ENCODE measurements at regions not wholly inside any gene's neighbourhood (a gene's known extent, or its start where the extent isn't known, plus 50 kb on each side); places are given as distances from the start of the nearest gene placed in this dataset.

DNA sequence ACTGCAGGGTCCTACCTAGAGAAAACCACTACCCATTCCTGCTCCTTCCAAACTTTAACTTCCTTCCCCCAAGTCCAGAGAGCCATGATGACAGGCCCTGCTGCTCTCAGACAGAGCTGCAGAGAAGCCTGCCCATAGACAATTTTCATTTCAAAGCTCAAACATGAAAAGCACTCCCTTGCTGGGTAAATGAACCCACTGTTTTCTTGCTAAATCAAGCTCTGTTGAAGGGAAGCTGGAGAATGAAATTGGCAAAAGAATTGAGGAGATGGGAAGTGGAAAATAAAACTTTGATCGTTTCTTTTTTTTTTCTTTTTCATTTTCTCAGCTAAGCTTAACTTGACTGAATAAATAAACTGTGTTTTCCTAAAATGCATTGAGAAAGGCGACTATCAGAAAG, 331.1 kb upstream of the CPEB2 start:
- no peak for DNase-seq (ENCODE audit: low read depth, low spot score)

DNA sequence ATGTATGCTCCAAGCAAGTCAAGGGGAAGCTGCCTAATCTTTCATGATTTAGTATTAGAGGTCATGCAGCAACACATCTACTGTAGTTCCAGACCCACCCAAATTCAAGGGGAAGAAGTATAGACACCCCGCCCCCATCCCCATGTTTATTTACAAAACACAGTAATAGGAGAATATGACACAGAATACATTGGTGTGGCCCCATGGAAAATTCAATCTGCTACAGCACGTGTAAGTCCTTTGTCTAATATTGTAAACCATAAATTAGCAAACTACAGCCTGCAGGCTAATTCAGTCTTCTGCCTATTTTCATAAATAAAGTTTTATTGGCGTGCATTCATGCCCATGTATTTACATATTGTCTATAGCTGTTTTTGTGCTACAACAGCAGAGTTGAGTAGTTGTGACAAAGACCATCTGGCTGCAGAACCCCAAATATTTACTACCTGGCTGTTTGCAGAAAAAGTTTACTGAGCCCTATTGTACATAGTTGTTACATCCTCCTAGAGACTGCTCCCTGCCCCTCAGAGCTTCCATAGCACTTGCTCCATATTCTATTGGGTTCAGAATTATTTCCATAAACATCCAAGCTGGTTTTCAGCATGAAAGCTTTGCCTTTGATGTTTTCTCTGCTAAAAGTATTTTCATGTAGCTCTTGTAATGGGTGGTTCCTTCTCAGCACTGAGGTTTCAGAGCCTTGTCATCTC, 326.8 kb upstream of the CPEB2 start:
- no peak for DNase-seq (ENCODE audit: low read depth, low spot score)

DNA sequence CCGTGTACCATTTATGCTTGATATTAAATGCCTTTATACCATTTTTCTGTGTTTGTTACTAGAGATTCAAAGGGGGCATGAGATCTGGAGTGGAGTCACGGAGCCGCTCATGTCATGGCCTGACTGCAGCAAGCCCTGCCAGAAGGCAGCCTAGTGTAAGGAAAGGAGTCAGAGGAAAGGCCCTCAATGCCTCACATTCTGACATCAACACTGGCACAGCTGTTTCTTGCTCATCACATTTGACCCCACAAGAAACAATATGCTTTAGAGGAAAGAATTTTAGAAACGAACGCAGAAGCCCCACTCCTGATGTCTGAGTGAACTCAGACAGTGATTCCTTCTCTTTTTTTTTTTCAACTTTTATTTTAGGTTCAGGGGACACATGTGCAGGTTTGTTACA, 322.4 kb upstream of the CPEB2 start:
- DNase-seq (ENCODE audit: low read depth, low spot score): no peak

DNA sequence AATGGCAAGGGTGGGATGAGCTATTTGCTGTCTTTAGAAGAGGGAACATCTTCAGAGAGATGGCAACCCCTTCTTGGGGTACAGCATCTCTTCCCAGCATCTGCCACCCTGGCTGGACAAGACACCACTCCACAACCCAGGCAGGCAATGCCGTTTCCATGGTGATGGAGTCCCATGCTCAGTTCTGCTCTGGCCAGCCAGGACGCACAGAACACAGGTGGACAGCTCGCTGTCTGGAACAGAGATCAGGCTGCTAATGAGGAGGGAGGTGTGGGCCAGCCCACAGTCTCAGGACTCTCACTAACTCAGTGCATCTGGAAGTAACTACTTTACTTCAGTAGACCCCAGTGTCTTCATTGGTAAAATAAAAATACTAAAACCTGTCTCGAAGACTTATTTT, 321.0 kb upstream of the CPEB2 start:
- no peak for DNase-seq (ENCODE audit: low read depth, low spot score)

DNA sequence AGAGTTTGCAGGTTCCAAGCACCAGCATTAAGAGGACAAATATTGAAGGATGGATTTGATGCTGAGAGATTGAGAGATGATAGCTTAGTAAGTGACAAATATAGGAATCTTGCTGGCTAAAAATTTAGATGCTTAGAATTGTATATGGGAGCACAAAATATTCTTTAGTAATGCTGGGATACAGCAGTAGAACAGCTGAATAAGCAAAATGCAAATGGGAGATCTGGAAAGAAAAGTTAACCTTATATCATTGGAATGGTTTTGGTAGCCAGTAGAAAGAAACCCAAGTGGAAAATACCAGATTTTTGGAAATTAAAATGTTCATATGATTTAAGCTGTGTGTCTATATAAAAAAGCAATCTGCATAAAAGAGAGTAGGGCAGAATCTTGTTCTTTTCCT, 308.6 kb upstream of the CPEB2 start:
- no peak for DNase-seq (ENCODE audit: low read depth, low spot score)

DNA sequence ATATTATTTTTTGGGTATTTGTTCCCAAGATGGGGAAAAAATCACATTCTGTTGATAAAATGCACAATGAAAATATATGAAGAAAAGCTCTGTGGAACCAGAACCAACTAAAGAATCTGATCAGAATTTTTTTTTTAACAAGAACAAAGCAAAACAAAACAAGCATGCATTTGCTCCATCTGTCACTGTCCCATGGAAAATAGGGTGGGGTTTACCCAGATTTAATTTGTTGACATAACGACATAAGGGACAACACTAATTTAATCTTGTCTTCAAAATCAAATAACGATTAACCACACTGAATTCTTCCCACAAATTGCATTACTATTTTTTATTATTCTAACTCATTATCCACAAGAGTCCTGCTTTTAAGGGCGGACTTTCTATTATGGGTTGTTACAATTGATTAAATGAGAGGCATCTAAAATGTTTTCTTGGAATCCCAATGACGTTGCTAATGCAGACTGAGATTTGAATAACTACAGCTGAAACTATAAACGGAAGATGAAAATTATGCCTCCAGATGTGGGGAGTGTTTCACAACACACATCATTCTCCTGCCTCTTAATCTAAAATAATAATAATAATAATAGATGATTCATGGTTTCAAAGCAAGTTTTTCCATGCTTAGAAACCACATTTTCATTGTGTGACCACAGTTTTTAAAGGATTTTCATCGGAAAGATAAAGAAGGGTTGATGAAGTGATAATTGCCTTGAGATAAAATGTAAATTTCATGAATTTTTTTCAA, 307.0 kb upstream of the CPEB2 start:
- DNase-seq (ENCODE audit: low read depth, low spot score): no peak

DNA sequence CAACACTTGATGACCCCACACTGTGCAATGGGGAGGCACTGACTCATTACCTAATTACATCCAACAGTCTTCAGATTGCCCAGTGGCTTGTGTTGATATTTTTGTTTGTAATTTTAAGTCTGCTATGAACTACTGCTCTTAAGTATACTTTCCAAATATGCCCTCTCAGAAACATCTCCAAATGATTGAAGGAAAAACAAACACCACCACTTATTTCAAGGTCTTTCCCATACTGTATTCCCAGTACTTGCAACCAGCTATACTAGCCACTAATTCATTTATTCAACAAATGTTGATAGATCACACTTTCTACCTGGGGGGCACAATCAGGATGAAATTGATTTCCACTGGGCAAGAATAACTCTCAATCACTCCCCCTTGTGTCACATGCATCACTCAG, 302.2 kb upstream of the CPEB2 start:
- no peak for DNase-seq (ENCODE audit: low read depth, low spot score)

DNA sequence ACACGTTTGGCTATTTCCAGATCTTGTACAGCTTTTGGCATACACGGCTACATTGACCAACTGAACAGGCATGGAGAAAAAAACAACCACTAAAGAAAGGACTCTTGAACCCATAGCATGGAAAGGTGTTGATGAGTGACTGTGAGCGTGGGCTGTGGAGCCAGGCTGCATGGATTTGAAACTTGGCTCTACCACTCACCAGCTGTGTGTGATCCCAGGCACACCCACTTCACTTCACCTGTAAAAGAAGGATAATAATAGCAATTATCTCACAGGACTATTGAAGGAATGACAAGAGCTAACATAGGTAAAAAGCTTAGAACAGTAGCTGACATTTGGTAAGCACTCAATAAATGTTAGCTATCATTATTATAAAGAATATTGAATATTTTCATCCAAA, 301.7 kb upstream of the CPEB2 start:
- DNase-seq (ENCODE audit: low read depth, low spot score): no peak

DNA sequence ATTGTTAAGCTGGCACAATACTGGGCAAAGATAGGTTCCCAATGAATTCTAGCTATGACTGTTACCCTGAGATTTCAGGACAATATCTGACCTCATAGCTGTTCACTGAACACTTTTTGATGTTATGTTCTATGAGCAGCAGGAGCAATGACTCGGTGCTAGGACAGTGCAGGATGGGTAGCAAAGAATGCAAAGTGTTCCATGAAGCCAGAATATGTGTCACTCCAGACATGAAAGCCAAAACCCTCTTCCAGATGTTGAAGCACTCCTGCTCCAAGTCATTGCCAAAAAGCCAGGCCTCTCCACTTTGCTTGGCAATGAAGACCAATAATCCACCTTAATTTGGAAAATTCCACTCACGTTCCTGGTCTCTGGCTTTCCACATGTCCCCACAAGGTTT, 300.9 kb upstream of the CPEB2 start:
- no peak for DNase-seq (ENCODE audit: low read depth, low spot score)

DNA sequence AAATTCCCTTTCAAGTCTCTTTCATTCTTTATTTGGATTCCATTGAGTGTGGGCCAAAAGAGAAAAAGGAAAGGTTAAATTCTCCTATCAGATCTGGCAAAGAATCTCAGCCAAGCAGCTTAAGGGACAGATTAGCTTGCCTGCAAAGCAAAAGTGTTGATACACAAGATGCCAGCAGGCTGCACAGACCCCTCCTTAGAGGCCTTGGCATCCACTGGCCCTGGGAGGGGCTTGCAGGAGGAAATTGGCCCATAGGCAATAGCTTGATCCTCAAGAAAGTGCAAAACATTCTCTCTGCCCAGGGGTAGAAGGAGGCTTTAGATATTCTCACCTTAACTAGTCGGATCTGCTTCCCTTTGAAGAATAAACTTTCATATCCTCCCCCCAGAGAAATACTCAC, 300.4 kb upstream of the CPEB2 start:
- no peak for DNase-seq (ENCODE audit: low read depth, low spot score)

DNA sequence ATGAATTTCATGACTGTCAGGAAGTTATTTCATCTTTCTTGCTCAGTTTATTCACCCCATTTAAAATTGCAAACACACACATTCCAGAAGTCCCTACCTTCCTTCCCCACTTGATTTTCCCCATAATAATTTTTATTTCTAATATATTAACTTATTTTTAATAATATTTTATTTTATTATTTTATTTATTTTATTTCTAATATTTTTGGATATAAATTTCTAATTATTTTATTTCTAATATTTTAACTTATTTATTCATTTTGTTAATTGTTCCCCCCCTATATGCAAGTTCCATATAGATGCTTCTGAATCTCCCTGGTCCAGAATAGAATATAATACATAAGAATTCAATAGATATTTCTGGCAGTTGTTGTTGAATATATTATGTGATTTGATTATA, 293.7 kb upstream of the CPEB2 start:
- no peak for DNase-seq (ENCODE audit: low read depth, low spot score)

DNA sequence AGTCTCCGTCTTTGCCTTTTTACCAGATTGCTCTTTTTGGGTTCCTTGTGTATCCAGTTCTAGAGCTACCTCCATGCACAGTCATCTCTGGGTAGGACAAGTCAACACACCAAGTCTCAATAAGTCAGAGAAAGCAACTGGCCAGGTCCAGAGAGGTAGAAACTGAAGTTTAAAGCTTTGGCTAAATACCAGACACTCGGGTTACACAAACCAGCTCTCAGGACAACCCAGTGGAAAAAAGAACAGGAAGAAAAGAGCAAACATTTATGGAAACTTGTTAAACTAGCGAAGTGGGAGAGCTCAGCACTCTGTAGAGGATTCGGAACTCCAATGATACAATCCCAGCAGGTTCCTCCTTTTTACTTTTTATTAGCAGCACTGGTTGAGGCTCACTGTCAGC, 291.0 kb upstream of the CPEB2 start:
- DNase-seq (ENCODE audit: low read depth, low spot score): no peak

DNA sequence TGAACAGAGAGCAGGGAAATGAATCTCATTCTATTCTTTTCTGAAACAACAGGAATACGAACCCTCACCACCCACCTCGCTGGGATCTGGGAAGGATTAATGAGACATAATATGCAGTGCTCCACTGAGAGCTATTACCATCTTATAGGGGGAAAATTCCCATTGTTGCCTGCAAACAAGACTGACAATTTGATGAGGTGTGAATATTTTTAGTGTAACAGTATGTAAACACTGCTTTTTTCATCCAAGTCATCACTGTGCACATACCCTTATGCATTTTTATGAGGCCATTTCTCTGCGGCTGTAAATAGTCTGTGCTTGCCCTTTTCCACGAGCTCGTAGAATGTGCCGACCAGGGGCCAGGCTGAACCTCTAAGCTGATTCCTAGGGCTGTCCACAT, 285.6 kb upstream of the CPEB2 start:
- DNase-seq (ENCODE audit: low read depth, low spot score): no peak

DNA sequence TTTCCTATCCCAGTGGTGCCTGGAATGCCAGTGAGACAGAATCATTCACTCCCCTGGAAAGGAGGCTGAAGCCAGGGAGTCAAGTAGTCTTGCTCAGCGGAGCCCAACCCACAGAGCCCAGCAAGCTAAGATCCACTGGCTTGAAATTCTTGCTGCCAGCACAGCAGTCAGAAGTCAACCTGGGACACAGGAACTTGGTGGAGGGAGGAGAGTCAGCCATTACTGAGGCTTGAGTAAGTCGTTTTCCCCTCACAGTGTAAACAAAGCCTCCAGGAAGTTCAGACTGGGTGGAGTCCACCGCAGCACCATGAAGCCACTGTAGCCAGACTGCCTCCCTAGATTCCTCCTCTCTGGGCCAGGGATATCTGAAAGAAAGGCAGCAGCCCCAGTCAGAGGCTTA, 283.2 kb upstream of the CPEB2 start:
- DNase-seq (ENCODE audit: low read depth, low spot score): no peak

DNA sequence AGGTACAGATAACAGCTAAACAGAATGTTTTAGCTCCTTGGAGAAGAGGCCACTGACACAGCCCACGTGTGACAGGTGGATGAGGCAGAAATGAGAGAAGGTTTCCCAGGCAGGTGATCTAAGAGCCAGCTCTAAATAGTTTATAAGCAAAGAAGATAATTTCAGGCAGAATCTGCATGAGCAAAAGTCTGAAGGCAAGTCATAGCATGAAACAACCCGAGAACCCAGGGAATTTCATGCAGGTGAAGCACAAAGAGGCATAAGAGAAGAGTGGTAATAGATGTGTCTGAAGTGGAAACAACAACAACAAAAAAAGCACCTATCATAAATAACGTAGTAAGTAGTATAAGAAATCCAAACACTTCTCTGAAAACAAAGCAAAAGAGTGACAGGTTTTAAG, 275.8 kb upstream of the CPEB2 start:
- DNase-seq (ENCODE audit: low read depth, low spot score): no peak

DNA sequence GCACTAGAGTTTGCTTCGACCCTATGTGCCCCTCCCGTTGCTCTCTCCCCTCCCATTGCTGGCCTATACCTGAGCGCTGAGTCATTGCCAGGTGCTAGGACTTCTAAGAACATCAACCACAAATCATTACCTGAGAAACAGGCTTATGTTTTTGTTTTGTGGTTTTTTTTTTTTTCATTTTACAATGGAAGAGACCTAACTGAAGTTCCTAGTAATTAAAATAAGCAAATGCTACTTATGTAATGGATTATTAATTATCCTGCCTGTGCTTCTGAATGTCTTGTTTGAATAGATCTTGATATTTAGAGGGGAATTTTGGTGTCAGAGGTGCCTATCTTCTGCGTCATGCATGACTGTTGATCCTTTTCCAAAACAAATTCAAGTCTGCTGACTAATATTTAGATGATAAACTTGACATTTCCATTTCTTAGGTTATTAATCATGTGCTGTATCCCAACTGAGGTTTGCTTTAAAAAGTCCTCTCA, 275.4 kb upstream of the CPEB2 start:
- no peak for DNase-seq (ENCODE audit: low read depth, low spot score)

DNA sequence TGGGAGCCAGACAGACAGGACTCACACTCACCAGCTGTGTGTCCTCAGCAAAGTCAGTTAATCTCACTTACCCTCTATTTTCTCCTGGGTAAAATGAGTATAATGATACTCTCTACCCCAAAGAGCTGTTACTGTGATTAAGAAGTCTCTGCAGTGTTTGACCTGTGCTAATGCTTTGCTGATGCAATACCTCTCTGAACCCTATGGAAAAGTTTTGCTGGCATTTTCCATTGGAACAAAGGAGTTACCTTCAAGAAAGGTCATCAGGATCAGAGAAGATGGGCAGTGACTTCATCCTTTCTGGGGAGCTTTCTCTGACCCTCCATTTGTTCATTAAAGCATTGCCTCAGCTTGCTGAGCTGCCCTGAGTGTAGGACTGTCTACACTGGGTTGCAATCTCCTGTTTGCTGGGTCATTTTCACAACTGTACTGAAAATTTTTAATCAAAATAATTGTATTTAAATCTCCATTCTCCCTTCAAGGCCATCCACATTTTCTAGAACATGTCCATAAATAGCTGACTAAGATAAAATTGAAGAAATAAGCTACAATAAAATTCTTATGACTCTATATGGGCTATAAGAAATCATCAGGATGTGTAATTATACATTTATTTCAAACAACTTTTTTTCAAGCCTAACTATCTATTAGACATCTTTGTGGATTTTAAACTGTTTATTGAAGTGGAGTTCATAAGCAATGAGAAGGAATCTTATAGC, 272.8 kb upstream of the CPEB2 start:
- DNase-seq (ENCODE audit: low read depth, low spot score): no peak

DNA sequence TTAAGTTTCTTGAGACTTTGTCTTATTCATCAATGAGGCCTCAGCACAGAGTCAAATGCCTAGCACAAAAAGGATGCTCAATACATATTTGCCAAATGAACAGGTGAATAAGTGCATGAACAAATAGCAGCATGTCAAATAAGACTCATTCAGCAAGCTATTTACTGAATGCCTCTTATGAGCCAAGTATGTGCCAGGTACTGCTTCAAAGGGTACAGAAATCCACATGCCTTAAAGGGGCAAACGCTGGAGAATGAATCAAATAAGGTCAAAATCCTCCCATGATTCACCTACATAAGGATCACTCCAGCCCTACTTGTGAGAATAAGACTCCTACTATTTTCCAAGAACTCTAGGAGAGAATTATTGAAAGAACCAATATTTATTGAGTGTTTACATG, 260.2 kb upstream of the CPEB2 start:
- no peak for DNase-seq (ENCODE audit: low read depth, low spot score)

DNA sequence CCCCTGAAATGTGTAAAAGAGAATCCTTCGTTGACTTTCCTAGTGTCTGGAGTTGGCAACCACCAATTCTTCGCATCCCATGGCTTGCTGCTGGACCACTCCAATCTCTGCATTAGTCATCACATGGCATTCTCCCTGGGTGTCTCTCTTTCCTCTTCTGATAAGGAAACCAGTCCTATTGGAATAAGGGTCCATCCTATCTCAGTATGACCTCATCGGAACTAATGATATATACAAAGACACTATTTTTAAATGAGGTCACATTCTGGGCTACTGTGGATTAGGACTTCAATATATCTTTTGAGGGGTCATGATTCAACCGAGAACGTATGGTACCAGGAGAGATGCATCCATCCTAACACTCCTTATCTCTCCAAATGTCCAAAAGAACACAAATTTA, 259.1 kb upstream of the CPEB2 start:
- DNase-seq (ENCODE audit: low read depth, low spot score): no peak

DNA sequence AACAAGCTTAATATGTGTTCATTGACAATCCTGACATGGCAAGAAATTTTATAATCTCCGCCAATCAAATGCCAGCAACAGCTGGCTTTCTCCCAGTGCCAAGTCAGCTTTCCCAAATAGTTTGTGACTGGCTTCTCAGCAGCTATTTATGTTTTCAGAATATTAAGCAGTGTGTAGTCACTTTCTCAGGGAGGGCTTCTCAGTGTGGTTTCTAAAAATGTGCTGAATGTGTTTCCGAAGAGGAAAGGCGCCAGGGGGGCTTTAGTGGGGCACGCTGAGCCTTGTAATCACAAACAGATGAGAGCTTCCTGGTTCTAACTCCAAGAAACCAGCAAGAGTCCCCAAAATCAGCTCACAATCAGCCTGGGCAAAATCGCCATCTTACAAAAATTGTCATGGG, 258.7 kb upstream of the CPEB2 start:
- DNase-seq (ENCODE audit: low read depth, low spot score): no peak

DNA sequence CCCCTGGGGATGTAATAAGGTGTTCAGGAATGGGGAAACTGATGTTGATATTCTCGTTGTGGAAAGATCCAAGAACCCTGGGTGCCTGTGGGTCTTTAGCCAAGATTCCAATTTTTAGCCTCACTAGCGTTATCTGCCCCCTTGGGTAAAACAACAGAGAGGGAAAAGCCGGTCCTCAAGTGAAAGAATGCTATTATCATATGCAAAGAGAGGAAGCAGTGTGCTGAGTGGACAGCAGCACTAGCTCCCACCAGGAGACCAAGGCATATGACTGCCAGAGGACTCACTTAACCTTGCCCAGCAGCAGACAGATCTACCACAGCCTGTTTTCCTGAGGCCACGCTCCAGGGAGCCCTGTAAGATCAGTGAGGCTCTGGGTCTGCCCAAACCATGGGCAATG, 257.9 kb upstream of the CPEB2 start:
- DNase-seq (ENCODE audit: low read depth, low spot score): no peak

DNA sequence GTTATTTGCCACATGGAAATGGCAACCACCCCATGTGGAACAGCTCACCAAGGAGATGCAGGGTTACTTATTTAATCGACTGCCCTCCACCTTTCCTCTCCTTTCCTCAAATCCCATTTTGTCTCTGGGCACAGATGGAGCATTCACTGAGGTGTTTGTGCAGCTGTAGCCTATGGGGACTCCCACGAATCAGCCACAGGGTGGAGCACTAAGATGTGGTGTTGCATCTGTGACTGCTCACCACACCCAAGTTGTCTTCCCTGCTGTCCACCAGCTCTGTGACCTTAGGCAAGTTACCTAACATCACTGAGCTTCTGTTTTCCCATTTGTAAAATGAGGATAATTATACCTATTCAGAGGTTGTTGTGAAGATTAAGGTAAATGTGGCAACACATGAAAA, 252.4 kb upstream of the CPEB2 start:
- no peak for DNase-seq (ENCODE audit: low read depth, low spot score)
